GM23248 (cell line): ENCODE measurements at regions not wholly inside any gene's neighbourhood (a gene's known extent, or its start where the extent isn't known, plus 50 kb on each side); places are given as distances from the start of the nearest gene placed in this dataset.

Source experiments
- DNase-seq: peaks from one replicate; pipeline ENCODE4 v3.0.0-alpha.2; 2015
- H2AFZ ChIP-seq: fragments of 200-600 bp; sonication (generic); 2 replicates; pipeline ENCODE4 v1.6.1; 2016; ENCODE audit warnings: antibody characterized with exemption
- H3F3A ChIP-seq: fragments of 200-600 bp; sonication (generic); 2 replicates; pipeline ENCODE4 v1.6.1; 2016; ENCODE audit warnings: mild to moderate bottlenecking, antibody characterized with exemption, mixed run types; ENCODE audit not compliant: insufficient read depth
- H3K27ac ChIP-seq: fragments of 200-600 bp; sonication (generic); 2 replicates; pipeline ENCODE4 v1.5.1; 2016; ENCODE audit warnings: mild to moderate bottlenecking
- H3K27me3 ChIP-seq: fragments of 200-600 bp; sonication (generic); replicated peaks from 2 replicates; pipeline ENCODE4 v1.6.1; 2016; ENCODE audit warnings: mild to moderate bottlenecking; ENCODE audit not compliant: insufficient read depth
- H3K36me3 ChIP-seq: fragments of 200-600 bp; sonication (generic); 2 replicates; pipeline ENCODE4 v1.6.1; 2016; ENCODE audit warnings: low read depth, mild to moderate bottlenecking
- H3K4me1 ChIP-seq: fragments of 200-600 bp; sonication (generic); 2 replicates; pipeline ENCODE4 v1.6.1; 2016; ENCODE audit warnings: mild to moderate bottlenecking; ENCODE audit not compliant: insufficient read depth
- H3K4me2 ChIP-seq: fragments of 200-600 bp; sonication (generic); one replicate; pipeline ENCODE4 v1.6.1; 2016; ENCODE audit warnings: mild to moderate bottlenecking; ENCODE audit not compliant: unreplicated experiment
- H3K4me3 ChIP-seq: fragments of 200-600 bp; sonication (generic); 2 replicates; pipeline ENCODE4 v1.5.1; 2016; ENCODE audit warnings: mild to moderate bottlenecking
- H3K79me2 ChIP-seq: fragments of 200-600 bp; sonication (generic); 2 replicates; pipeline ENCODE4 v1.6.1; 2016; ENCODE audit warnings: mild to moderate bottlenecking; ENCODE audit not compliant: insufficient read depth
- H3K9ac ChIP-seq: fragments of 200-600 bp; sonication (generic); 2 replicates; pipeline ENCODE4 v1.6.1; 2016; ENCODE audit warnings: mild to moderate bottlenecking
- H3K9me2 ChIP-seq: fragments of 200-600 bp; sonication (generic); 2 replicates; pipeline ENCODE4 v1.6.1; 2016; ENCODE audit warnings: mixed run types, mild to moderate bottlenecking, moderate library complexity; ENCODE audit not compliant: insufficient read depth
- H3K9me3 ChIP-seq: fragments of 200-600 bp; sonication (generic); one replicate; pipeline ENCODE4 v1.6.1; 2017; ENCODE audit warnings: low read depth
- H4K20me1 ChIP-seq: fragments of 200-600 bp; sonication (generic); 2 replicates; pipeline ENCODE4 v1.6.0; 2016; ENCODE audit not compliant: insufficient read depth
- EZH2 ChIP-seq: fragments of 200-600 bp; sonication (generic); IDR thresholded peaks from 2 replicates; pipeline ENCODE4 v1.6.1; 2018; ENCODE audit warnings: antibody characterized with exemption, mild to moderate bottlenecking; ENCODE audit not compliant: insufficient read depth, poor library complexity, severe bottlenecking
- EZH2phosphoT487 ChIP-seq: fragments of 200-600 bp; sonication (generic); IDR thresholded peaks from 2 replicates; pipeline ENCODE4 v1.6.1; 2018; ENCODE audit warnings: antibody characterized with exemption, moderate library complexity, mild to moderate bottlenecking, low read depth; ENCODE audit not compliant: insufficient read depth
- WGBS, 2 experiments: methylation state at CpG; one replicate each; pipeline ENCODE4 v1.1.6; 2015 to 2017; ENCODE audit warnings: low lambda C conversion rate in 2 of 2, low coverage in 1 of 2; ENCODE audit errors: missing lambda C conversion rate in 2 of 2; 5-methylcytosine and 5-hydroxymethylcytosine counted together
- in situ Hi-C: fragments of 300-500 bp; cut with MboI; formaldehyde crosslinking; loops from 2 replicates; pipeline ENCODE4 v1.15.0; 2020

- in situ Hi-C loops: no loop called here
- no peak overlapping the region for H3K9ac ChIP-seq
- no peak for DNase-seq
- no peaks in the 10 kb centered on the region for H3K27me3 ChIP-seq
- WGBS, 2 experiments: 93 to 95% methylated on average over 7 of the region's 7 CpGs
- H3K4me1 ChIP-seq: peaks cover 8% of the 10 kb centered on the region
- H3K27ac ChIP-seq: no peak overlapping the region
- peaks cover 9% of the 10 kb centered on the region; the same call in 1 of the 2 replicates for H3F3A ChIP-seq
- H4K20me1 ChIP-seq: no peaks in the 10 kb centered on the region
- H3K9me2 ChIP-seq: 0 out of 2 replicates have a peak, but pooled peaks cover 3% of the 10 kb centered on the region
- H3K4me2 ChIP-seq: no peak overlapping the region
- H3K9me3 ChIP-seq: no peaks in the 10 kb centered on the region
- H2AFZ ChIP-seq: no peak overlapping the region
- no peak overlapping the region for H3K4me3 ChIP-seq
- no peak for TF ChIP-seq EZH2
- no peak for TF ChIP-seq EZH2phosphoT487
- no peaks in the 10 kb centered on the region for H3K79me2 ChIP-seq
- no peaks in the 10 kb centered on the region for H3K36me3 ChIP-seq
These were observed 88.9 kb upstream of the ATXN1 start for GRCh38 chr6:16849988-16850680.

GRCh38 chr6:16849280-16849987 lies 88.2 kb upstream of the ATXN1 start:
- H3K79me2 ChIP-seq: no peaks in the 10 kb centered on the region
- H3K9ac ChIP-seq: no peak overlapping the region
- H2AFZ ChIP-seq: no peak overlapping the region
- H3F3A ChIP-seq: peaks cover 9% of the 10 kb centered on the region; the same call in 1 of the 2 replicates
- no peak overlapping the region for H3K4me2 ChIP-seq
- H3K27me3 ChIP-seq: no peaks in the 10 kb centered on the region
- WGBS, 2 experiments: 74 to 78% methylated on average over 11 of the region's 11 CpGs
- H3K4me3 ChIP-seq: no peak overlapping the region
- H3K4me1 ChIP-seq: peaks cover 8% of the 10 kb centered on the region
- 0 out of 2 replicates have a peak, but pooled peaks cover 3% of the 10 kb centered on the region for H3K9me2 ChIP-seq
- in situ Hi-C loops: no loop called here
- H4K20me1 ChIP-seq: no peaks in the 10 kb centered on the region
- peak overlapping the region; percentile 8; the same call in 1 of the 2 replicates for H3K27ac ChIP-seq
- TF ChIP-seq EZH2phosphoT487 (no peak), EZH2 (no peak)
- H3K9me3 ChIP-seq: no peaks in the 10 kb centered on the region
- DNase-seq: peak; percentile 62
- H3K36me3 ChIP-seq: no peaks in the 10 kb centered on the region

GRCh38 chr6:16846399-16846778 lies 85.1 kb upstream of the ATXN1 start:
- 0 out of 2 replicates have a peak, but pooled peaks cover 3% of the 10 kb centered on the region for H3K9me2 ChIP-seq
- in situ Hi-C loops: no loop called here
- 85 to 89% methylated on average over 2 of the region's 2 CpGs for WGBS, 2 experiments

GRCh38 chr6:16844183-16844582 lies 82.9 kb upstream of the ATXN1 start:
- 77 to 79% methylated on average over 4 to 5 of the region's 5 CpGs for WGBS, 2 experiments
- in situ Hi-C loops: no loop called here
- Histone ChIP-seq H3K9me2 (0 out of 2 replicates have a peak, but pooled peaks cover 3% of the 10 kb centered on the region), H4K20me1 (no peaks in the 10 kb centered on the region), H2AFZ (no peak overlapping the region), H3K9ac (no peak overlapping the region), H3K79me2 (no peaks in the 10 kb centered on the region), H3K4me3 (no peak overlapping the region), H3K27me3 (no peaks in the 10 kb centered on the region), H3F3A (peaks cover 7% of the 10 kb centered on the region; the same call in 1 of the 2 replicates), H3K9me3 (no peaks in the 10 kb centered on the region), H3K4me2 (no peak overlapping the region), H3K4me1 (peaks cover 5% of the 10 kb centered on the region; the same call in 1 of the 2 replicates), H3K36me3 (no peaks in the 10 kb centered on the region), H3K27ac (no peak overlapping the region)
- TF ChIP-seq EZH2phosphoT487 (no peak), EZH2 (no peak)
- no peak for DNase-seq

More at GRCh38 chr6:16846399-16846778, 85.1 kb upstream of the ATXN1 start:
- Histone ChIP-seq H2AFZ (no peak overlapping the region), H3K27ac (no peak overlapping the region), H3K4me2 (no peak overlapping the region), H3K36me3 (no peaks in the 10 kb centered on the region), H3K27me3 (no peaks in the 10 kb centered on the region), H3K9me3 (no peaks in the 10 kb centered on the region), H3K9ac (no peak overlapping the region), H3F3A (peaks cover 9% of the 10 kb centered on the region; the same call in 1 of the 2 replicates), H3K4me3 (no peak overlapping the region), H3K79me2 (no peaks in the 10 kb centered on the region), H4K20me1 (no peaks in the 10 kb centered on the region), H3K4me1 (peaks cover 8% of the 10 kb centered on the region)
- TF ChIP-seq EZH2phosphoT487: no peak
- TF ChIP-seq EZH2: no peak
- DNase-seq: no peak
